GM13976 (cell line): ENCODE measurements at regions not wholly inside any gene's neighbourhood (a gene's known extent, or its start where the extent isn't known, plus 50 kb on each side); places are given as distances from the start of the nearest gene placed in this dataset.
"Not testable (repeated sequence)": the region's sequence is repeated elsewhere in the genome, so short reads cannot be mapped to it uniquely, and the experiment has no call there.

Experiments
- DNase-seq: peaks from one replicate; pipeline ENCODE4 v3.0.0; 2012; ENCODE audit warnings: low spot score
- in situ Hi-C: fragments of 300-500 bp; cut with MboI; formaldehyde crosslinking; loops from one replicate; pipeline ENCODE4 v1.12.0; 2022; ENCODE audit warnings: low sequenced_read_pairs, mixed read lengths, inconsistent platforms; ENCODE audit not compliant: unreplicated experiment
- TF ChIP-seq, protein P1 (sequence below): IDR thresholded peaks from 2 replicates; pipeline ENCODE4 v1.5.1; 2012; ENCODE audit warnings: borderline replicate concordance, mild to moderate bottlenecking; ENCODE audit not compliant: insufficient read depth; ENCODE audit errors: extremely low read depth, missing control alignments, control extremely low read depth

DNA sequence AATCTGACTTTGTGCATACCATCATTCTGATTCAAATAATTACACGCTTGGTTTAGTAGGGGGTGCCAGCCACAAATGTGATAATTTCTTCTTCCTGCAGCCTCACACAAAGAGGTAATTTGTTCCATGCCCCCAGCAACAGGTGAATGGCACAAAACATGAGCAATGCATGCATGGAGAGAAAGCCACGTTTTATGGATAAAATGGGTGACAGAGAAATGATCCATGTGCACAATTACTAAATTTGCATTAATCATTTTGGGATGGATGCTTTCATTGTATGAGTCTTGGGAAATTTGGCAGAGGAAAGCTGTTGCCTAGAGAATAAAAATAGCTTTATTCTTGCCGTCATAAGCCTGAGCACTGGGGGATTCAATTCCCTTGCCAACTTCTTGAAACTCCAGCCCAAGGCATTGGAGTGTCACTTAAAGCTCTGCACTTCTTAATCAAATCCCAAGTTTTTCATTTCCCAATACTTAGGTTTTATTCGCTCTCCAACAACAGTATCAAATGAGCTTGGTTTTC lies 411.6 kb downstream of the GBE1 start:
- DNase-seq = no peak
- TF ChIP-seq, protein P1, sequence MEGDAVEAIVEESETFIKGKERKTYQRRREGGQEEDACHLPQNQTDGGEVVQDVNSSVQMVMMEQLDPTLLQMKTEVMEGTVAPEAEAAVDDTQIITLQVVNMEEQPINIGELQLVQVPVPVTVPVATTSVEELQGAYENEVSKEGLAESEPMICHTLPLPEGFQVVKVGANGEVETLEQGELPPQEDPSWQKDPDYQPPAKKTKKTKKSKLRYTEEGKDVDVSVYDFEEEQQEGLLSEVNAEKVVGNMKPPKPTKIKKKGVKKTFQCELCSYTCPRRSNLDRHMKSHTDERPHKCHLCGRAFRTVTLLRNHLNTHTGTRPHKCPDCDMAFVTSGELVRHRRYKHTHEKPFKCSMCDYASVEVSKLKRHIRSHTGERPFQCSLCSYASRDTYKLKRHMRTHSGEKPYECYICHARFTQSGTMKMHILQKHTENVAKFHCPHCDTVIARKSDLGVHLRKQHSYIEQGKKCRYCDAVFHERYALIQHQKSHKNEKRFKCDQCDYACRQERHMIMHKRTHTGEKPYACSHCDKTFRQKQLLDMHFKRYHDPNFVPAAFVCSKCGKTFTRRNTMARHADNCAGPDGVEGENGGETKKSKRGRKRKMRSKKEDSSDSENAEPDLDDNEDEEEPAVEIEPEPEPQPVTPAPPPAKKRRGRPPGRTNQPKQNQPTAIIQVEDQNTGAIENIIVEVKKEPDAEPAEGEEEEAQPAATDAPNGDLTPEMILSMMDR = no peak
- in situ Hi-C loops = no loop called here

DNA sequence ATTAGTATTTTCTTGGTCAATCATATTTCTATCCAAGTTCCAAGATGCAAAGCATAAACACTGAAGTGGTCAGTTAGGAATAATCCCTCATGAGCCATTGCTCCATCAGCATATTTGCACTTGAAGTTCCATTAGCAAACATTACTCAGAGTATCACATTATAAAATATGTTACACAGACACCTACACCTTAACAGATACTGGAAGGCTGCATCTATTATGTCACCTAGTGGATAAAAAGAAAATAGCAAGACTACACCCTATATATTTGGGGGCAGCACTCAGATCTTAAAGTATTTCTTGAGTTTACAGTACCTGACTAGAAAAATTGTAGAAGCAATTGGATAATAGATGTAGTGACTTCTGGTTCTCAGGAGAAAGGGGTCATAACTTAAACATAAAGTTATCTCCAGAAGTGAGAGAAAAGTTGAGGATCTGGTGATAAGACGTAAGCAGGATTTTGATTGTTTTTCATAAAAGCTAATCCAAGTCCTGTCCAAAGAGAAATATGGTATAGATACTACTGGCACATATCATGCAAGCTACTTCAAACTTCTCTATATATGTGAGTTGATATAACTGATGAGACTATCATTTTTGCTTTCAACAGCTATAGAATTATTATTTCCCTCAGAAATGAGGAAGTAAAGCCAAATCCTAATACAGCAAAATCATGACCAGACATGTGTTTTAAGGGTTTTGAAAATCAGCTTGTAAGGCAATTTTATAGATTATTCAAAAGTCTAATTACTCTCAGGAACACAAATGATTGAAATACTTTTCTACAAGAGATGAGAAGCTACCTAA lies 422.2 kb downstream of the GBE1 start:
- in situ Hi-C loops = no loop called here
- TF ChIP-seq, protein P1 = no peak
- peak; percentile 27 for DNase-seq

DNA sequence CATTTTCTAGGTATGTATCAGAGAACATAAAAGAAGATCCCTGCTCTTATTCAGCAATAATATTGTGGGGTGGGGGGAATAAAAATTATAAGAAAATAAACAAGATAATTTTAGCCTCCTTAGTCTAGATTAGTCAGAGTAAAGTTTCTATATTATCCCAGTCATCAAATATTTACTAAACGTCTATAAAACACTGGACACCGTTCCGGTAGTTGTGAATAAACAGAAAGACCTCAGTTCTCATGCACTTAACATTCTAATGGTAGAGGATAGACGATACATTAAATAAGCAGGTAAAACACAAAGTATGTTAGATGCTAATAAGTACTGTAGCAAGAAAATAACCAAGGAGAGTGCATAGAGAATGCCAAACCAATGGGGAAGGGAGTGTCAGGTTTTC lies 425.0 kb downstream of the GBE1 start:
- TF ChIP-seq, protein P1 = no peak
- in situ Hi-C loops = no loop called here
- DNase-seq = no peak

DNA sequence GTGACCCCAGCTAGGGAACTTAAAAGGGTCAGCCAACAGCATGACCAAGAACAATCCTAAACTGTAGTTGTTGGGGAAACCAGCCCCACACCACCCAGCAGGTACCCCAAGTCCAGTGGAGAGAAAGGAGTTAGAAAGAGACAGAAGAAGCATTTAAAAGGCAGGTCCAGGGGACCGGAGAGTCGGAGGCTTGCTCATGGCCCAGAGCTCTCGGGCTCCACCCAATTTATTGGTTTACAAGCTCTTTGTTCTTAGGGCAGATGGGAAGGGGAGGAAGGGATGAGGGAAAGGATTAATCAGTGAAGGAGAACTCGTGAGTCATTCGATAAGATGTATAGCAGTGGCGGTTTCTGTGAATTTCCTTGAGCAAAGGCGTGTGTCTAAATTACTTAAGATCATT lies 431.6 kb downstream of the GBE1 start:
- in situ Hi-C loops, DNase-seq: not testable (repeated sequence)

DNA sequence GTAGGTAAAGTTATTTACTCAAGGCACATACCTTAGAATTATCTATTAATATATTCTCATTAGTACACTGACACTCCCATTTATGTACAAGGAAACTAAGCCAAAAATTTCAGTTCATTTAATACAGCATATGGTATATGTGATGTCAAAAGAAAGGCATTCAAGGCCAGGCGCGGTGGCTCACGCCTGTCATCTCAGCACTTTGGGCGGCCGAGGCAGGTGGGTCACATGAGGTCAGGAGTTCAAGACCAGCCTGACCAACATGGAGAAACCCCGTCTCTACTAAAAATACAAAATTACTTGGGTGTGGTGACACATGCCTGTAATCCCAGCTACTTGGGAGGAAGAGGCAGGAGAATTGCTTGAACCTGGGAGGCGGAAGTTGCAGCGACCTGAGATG lies 435.2 kb downstream of the GBE1 start:
- in situ Hi-C loops = no loop called here
- TF ChIP-seq, protein P1 = no peak
- DNase-seq = no peak

DNA sequence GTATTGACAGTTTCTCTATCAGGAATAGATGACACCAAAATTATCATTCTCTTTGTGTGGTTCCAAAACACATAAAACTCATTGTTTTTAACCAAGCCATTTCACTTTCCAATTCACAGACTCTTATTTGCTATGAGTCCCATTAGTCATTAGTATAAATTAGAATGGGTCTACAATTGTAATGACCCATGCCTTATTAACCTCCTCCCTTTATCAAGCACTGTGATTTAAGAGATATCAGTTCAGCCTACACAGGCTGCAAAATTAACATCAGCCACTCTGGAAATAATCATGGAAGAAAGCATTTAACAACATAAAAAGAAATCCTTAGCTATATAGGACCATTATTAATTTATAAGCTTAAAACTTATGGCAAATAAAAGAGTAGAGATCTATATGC lies 440.6 kb downstream of the GBE1 start:
- TF ChIP-seq, protein P1 = no peak
- DNase-seq = no peak
- in situ Hi-C loops = no loop called here

GRCh38 chr3:81315030-81315429 lies 446.4 kb downstream of the GBE1 start:
- in situ Hi-C loops = no loop called here
- no peak for DNase-seq
- TF ChIP-seq, protein P1 = no peak
